Tibial artery (tissue), 4 donors: ENCODE measurements at regions not wholly inside any gene's neighbourhood (a gene's known extent, or its start where the extent isn't known, plus 50 kb on each side); places are given as distances from the start of the nearest gene placed in this dataset.

Source experiments
- DNase-seq, 2 donors: peaks; one replicate each; pipeline ENCODE4 v3.0.0-alpha.2; 2019
- H3K27ac ChIP-seq, 2 donors: fragments of 200-600 bp; sonication (generic) in 1 of 2; 1 replicate in 1 of 2; 2 replicates in 1 of 2; pipeline ENCODE4 v1.5.1; 2018 to 2019; ENCODE audit warnings: mild to moderate bottlenecking in 1 of 2
- H3K27me3 ChIP-seq, 2 donors: fragments of 200-600 bp; sonication (generic) in 1 of 2; one replicate each; pipeline versions ENCODE4 v1.5.1 to v1.6.0; 2016 to 2019
- H3K36me3 ChIP-seq, 3 donors: fragments of 200-600 bp; sonication (generic) in 2 of 3; one replicate each; pipeline ENCODE4 v1.5.1; 2016 to 2019; ENCODE audit warnings: mild to moderate bottlenecking in 2 of 3
- H3K4me1 ChIP-seq, 4 donors: fragments of 200-600 bp; sonication (generic) in 2 of 4; 1 replicate in 3 of 4; 2 replicates in 1 of 4; pipeline ENCODE4 v1.5.1; 2016 to 2019
- H3K4me3 ChIP-seq, 2 donors: fragments of 200-600 bp; sonication (generic) in 1 of 2; 1 replicate in 1 of 2; 2 replicates in 1 of 2; pipeline ENCODE4 v1.5.1; 2018 to 2019; ENCODE audit warnings: mild to moderate bottlenecking in 2 of 2
- H3K9me3 ChIP-seq, 3 donors: fragments of 200-600 bp; sonication (generic) in 1 of 3; one replicate each; pipeline ENCODE4 v1.5.1; 2016 to 2019
- CTCF ChIP-seq, 2 experiments: fragments of 200-600 bp in 1 of 2; fragments of 450-650 bp in 1 of 2; IDR thresholded peaks; one replicate each; pipeline ENCODE4 v1.5.1; 2017 to 2019; ENCODE audit warnings: antibody characterized with exemption in 2 of 2, mild to moderate bottlenecking in 1 of 2, moderate library complexity in 1 of 2
- intact Hi-C: fragments of 100-400 bp; cut with DNase I; formaldehyde crosslinking; loops from one replicate; pipeline ENCODE4 v1.15.0; 2023; ENCODE audit warnings: low total_unique reads

GRCh38 chr2:217749008-217749407, 253.8 kb downstream of the TNS1 start:
- DNase-seq, result no peak
- TF ChIP-seq CTCF (IDR thresholded peaks at IDR 0.05), result no peak
- Histone ChIP-seq H3K36me3 (peaks cover 6 to 12% (median 10%) of the 10 kb centered on the region in 3 donors), H3K4me3 (no peak overlapping the region), H3K27me3 (no peaks in the 10 kb centered on the region), H3K9me3 (no peaks in the 10 kb centered on the region), H3K27ac (peak overlapping the region; percentile 33 to 51), H3K4me1 (peaks cover 0 to 79% (median 29%) of the 10 kb centered on the region in 4 donors)
- intact Hi-C loops, result no loop called here

- DNase-seq, result no peak
- H3K4me3 ChIP-seq, result no peak overlapping the region
- intact Hi-C loops, result no loop called here
- H3K27me3 ChIP-seq, result no peaks in the 10 kb centered on the region
- H3K36me3 ChIP-seq, result peaks cover 0 to 12% (median 10%) of the 10 kb centered on the region in 3 donors
- peak overlapping the region in 1 of 2 donors; percentile 24 for H3K27ac ChIP-seq
- no peak for TF ChIP-seq CTCF (IDR thresholded peaks at IDR 0.05)
- peaks cover 0 to 79% (median 24%) of the 10 kb centered on the region in 4 donors for H3K4me1 ChIP-seq
- no peaks in the 10 kb centered on the region for H3K9me3 ChIP-seq
Observed at GRCh38 chr2:217746808-217747207, 256.0 kb downstream of the TNS1 start.

- peaks cover 5 to 18% (median 10%) of the 10 kb centered on the region in 3 donors for H3K36me3 ChIP-seq
- intact Hi-C loops, result no loop called here
- no peak overlapping the region for H3K4me3 ChIP-seq
- no peak for TF ChIP-seq CTCF (IDR thresholded peaks at IDR 0.05)
- no peaks in the 10 kb centered on the region for H3K9me3 ChIP-seq
- peaks cover 0 to 81% (median 22%) of the 10 kb centered on the region in 4 donors for H3K4me1 ChIP-seq
- no peaks in the 10 kb centered on the region for H3K27me3 ChIP-seq
- no peak for DNase-seq
- H3K27ac ChIP-seq, result peak overlapping the region in 1 of 2 donors; percentile 62
Observed at GRCh38 chr2:217743966-217744761, 258.6 kb downstream of the TNS1 start.

GRCh38 chr2:217743407-217743806, 259.4 kb downstream of the TNS1 start:
- Histone ChIP-seq H3K27ac (peak overlapping the region in 1 of 2 donors; percentile 62), H3K36me3 (peaks cover 12 to 19% (median 17%) of the 10 kb centered on the region in 3 donors), H3K4me1 (peaks cover 0 to 76% (median 19%) of the 10 kb centered on the region in 4 donors), H3K27me3 (no peaks in the 10 kb centered on the region), H3K4me3 (no peak overlapping the region), H3K9me3 (no peaks in the 10 kb centered on the region)
- intact Hi-C loops, result no loop called here
- TF ChIP-seq CTCF (IDR thresholded peaks at IDR 0.05), result no peak
- no peak for DNase-seq

- intact Hi-C loops, result no loop called here
- Histone ChIP-seq H3K4me1 (peaks cover 0 to 75% (median 20%) of the 10 kb centered on the region in 4 donors), H3K4me3 (no peak overlapping the region), H3K27ac (peak overlapping the region in 1 of 2 donors; percentile 62), H3K9me3 (no peaks in the 10 kb centered on the region), H3K27me3 (no peaks in the 10 kb centered on the region), H3K36me3 (peaks cover 18 to 23% (median 22%) of the 10 kb centered on the region in 3 donors)
- TF ChIP-seq CTCF (IDR thresholded peaks at IDR 0.05), result no peak
- DNase-seq, result no peak
Observed at GRCh38 chr2:217742841-217743240, 260.0 kb downstream of the TNS1 start.
